ENCODE measurements at regions not wholly inside any gene's neighbourhood (a gene's known extent, or its start where the extent isn't known, plus 50 kb on each side); places are given as distances from the start of the nearest gene placed in this dataset.

- no peak overlapping the region for H2BK15ac ChIP-seq (replicated peaks; ENCODE audit: low read depth)
- no peak overlapping the region for H3K56ac ChIP-seq (ENCODE audit: low read length)
- H3K79me2 ChIP-seq (ENCODE audit: control insufficient read depth, insufficient read depth, low read length), result no peaks in the 10 kb centered on the region
- H3K36me3 ChIP-seq (ENCODE audit: control insufficient read depth, insufficient read depth, low read length), result no peaks in the 10 kb centered on the region
- H3K27ac ChIP-seq (ENCODE audit: low read depth, low read length), result no peak overlapping the region
- H4K5ac ChIP-seq (ENCODE audit: low read length), result no peak overlapping the region
- H2AK5ac ChIP-seq (ENCODE audit: low read length), result no peak overlapping the region
- H3K79me1 ChIP-seq (ENCODE audit: low read length), result no peaks in the 10 kb centered on the region
- no peak for DNase-seq
- no peak overlapping the region for H3K18ac ChIP-seq (ENCODE audit: low read length)
- no peak overlapping the region for H3K4me2 ChIP-seq (ENCODE audit: low read length)
- H2BK120ac ChIP-seq (ENCODE audit: low read depth, low read length), result no peak overlapping the region
- WGBS (ENCODE audit: extremely low coverage, insufficient coverage, low lambda C conversion rate), result no CpG with 5 or more reads among the region's 3 CpGs
- no peaks in the 10 kb centered on the region for H3K4me1 ChIP-seq (ENCODE audit: control insufficient read depth, low read depth, low read length)
- H2BK5ac ChIP-seq (ENCODE audit: low read length), result no peak overlapping the region
- no peak overlapping the region for H4K8ac ChIP-seq (ENCODE audit: low read depth, low read length)
- H3K27me3 ChIP-seq (ENCODE audit: insufficient read depth, low read length, poor library complexity), result no peaks in the 10 kb centered on the region
- no peak overlapping the region for H3K4me3 ChIP-seq (ENCODE audit: low read length)
- H3K4ac ChIP-seq (ENCODE audit: low read depth, low read length), result no peak overlapping the region
- no peak overlapping the region for H3K23ac ChIP-seq (ENCODE audit: low read length)
- no peak overlapping the region for H3K9ac ChIP-seq (ENCODE audit: low read length)
These were observed 202.6 kb upstream of the UFM1 start for GRCh38 chr13:38147050-38147449.

GRCh38 chr13:38141792-38142191 lies 207.9 kb upstream of the UFM1 start:
- H3K18ac ChIP-seq (ENCODE audit: low read length), result no peak overlapping the region
- no peaks in the 10 kb centered on the region for H3K36me3 ChIP-seq (ENCODE audit: control insufficient read depth, insufficient read depth, low read length)
- no peak overlapping the region for H3K4ac ChIP-seq (ENCODE audit: low read depth, low read length)
- no peak overlapping the region for H3K56ac ChIP-seq (ENCODE audit: low read length)
- H3K27me3 ChIP-seq (ENCODE audit: insufficient read depth, low read length, poor library complexity), result no peaks in the 10 kb centered on the region
- no peak overlapping the region for H3K27ac ChIP-seq (ENCODE audit: low read depth, low read length)
- no peak for DNase-seq
- no peaks in the 10 kb centered on the region for H3K79me2 ChIP-seq (ENCODE audit: control insufficient read depth, insufficient read depth, low read length)
- no peak overlapping the region for H3K9ac ChIP-seq (ENCODE audit: low read length)
- no peak overlapping the region for H2BK5ac ChIP-seq (ENCODE audit: low read length)
- no peak overlapping the region for H3K4me3 ChIP-seq (ENCODE audit: low read length)
- no peaks in the 10 kb centered on the region for H3K4me1 ChIP-seq (ENCODE audit: control insufficient read depth, low read depth, low read length)
- H3K4me2 ChIP-seq (ENCODE audit: low read length), result no peak overlapping the region
- no peaks in the 10 kb centered on the region for H3K79me1 ChIP-seq (ENCODE audit: low read length)
- H2AK5ac ChIP-seq (ENCODE audit: low read length), result no peak overlapping the region
- no peak overlapping the region for H3K23ac ChIP-seq (ENCODE audit: low read length)
- no peak overlapping the region for H2BK120ac ChIP-seq (ENCODE audit: low read depth, low read length)
- H2BK15ac ChIP-seq (replicated peaks; ENCODE audit: low read depth), result no peak overlapping the region
- H4K8ac ChIP-seq (ENCODE audit: low read depth, low read length), result no peak overlapping the region
- no peak overlapping the region for H4K5ac ChIP-seq (ENCODE audit: low read length)

GRCh38 chr13:38135592-38135991 lies 214.1 kb upstream of the UFM1 start:
- H3K79me2 ChIP-seq (ENCODE audit: control insufficient read depth, insufficient read depth, low read length), result no peaks in the 10 kb centered on the region
- H2AK5ac ChIP-seq (ENCODE audit: low read length), result no peak overlapping the region
- H3K79me1 ChIP-seq (ENCODE audit: low read length), result no peaks in the 10 kb centered on the region
- no peak overlapping the region for H3K27ac ChIP-seq (ENCODE audit: low read depth, low read length)
- no peak overlapping the region for H2BK120ac ChIP-seq (ENCODE audit: low read depth, low read length)
- no peaks in the 10 kb centered on the region for H3K27me3 ChIP-seq (ENCODE audit: insufficient read depth, low read length, poor library complexity)
- H2BK5ac ChIP-seq (ENCODE audit: low read length), result no peak overlapping the region
- no peak overlapping the region for H4K8ac ChIP-seq (ENCODE audit: low read depth, low read length)
- H3K9ac ChIP-seq (ENCODE audit: low read length), result no peak overlapping the region
- no peaks in the 10 kb centered on the region for H3K4me1 ChIP-seq (ENCODE audit: control insufficient read depth, low read depth, low read length)
- H3K36me3 ChIP-seq (ENCODE audit: control insufficient read depth, insufficient read depth, low read length), result no peaks in the 10 kb centered on the region
- H3K18ac ChIP-seq (ENCODE audit: low read length), result no peak overlapping the region
- no peak overlapping the region for H4K5ac ChIP-seq (ENCODE audit: low read length)
- no peak overlapping the region for H3K23ac ChIP-seq (ENCODE audit: low read length)
- no peak for DNase-seq
- H3K4me2 ChIP-seq (ENCODE audit: low read length), result no peak overlapping the region
- WGBS (ENCODE audit: extremely low coverage, insufficient coverage, low lambda C conversion rate), result no CpG with 5 or more reads among the region's 4 CpGs
- no peak overlapping the region for H3K4ac ChIP-seq (ENCODE audit: low read depth, low read length)
- no peak overlapping the region for H3K4me3 ChIP-seq (ENCODE audit: low read length)
- H2BK15ac ChIP-seq (replicated peaks; ENCODE audit: low read depth), result no peak overlapping the region
- no peak overlapping the region for H3K56ac ChIP-seq (ENCODE audit: low read length)

GRCh38 chr13:38121267-38121666 lies 228.4 kb upstream of the UFM1 start:
- no CpG with 5 or more reads among the region's 4 CpGs for WGBS (ENCODE audit: extremely low coverage, insufficient coverage, low lambda C conversion rate)
- Histone ChIP-seq H3K27ac (ENCODE audit: low read depth, low read length) (no peak overlapping the region), H2BK15ac (replicated peaks; ENCODE audit: low read depth) (no peak overlapping the region), H4K8ac (ENCODE audit: low read depth, low read length) (no peak overlapping the region), H3K9ac (ENCODE audit: low read length) (no peak overlapping the region), H3K4me1 (ENCODE audit: control insufficient read depth, low read depth, low read length) (no peaks in the 10 kb centered on the region), H3K18ac (ENCODE audit: low read length) (no peak overlapping the region), H3K4ac (ENCODE audit: low read depth, low read length) (no peak overlapping the region), H3K79me2 (ENCODE audit: control insufficient read depth, insufficient read depth, low read length) (no peaks in the 10 kb centered on the region), H3K36me3 (ENCODE audit: control insufficient read depth, insufficient read depth, low read length) (no peaks in the 10 kb centered on the region), H3K4me2 (ENCODE audit: low read length) (no peak overlapping the region), H2BK120ac (ENCODE audit: low read depth, low read length) (no peak overlapping the region), H4K5ac (ENCODE audit: low read length) (no peak overlapping the region), H3K79me1 (ENCODE audit: low read length) (no peaks in the 10 kb centered on the region), H2AK5ac (ENCODE audit: low read length) (no peak overlapping the region), H3K4me3 (ENCODE audit: low read length) (no peak overlapping the region), H3K56ac (ENCODE audit: low read length) (no peak overlapping the region), H3K23ac (ENCODE audit: low read length) (no peak overlapping the region), H2BK5ac (ENCODE audit: low read length) (no peak overlapping the region), H3K27me3 (ENCODE audit: insufficient read depth, low read length, poor library complexity) (no peaks in the 10 kb centered on the region)
- DNase-seq, result no peak

GRCh38 chr13:38103851-38104250 lies 234.3 kb upstream of the TRPC4 start:
- H3K4ac ChIP-seq (ENCODE audit: low read depth, low read length), result no peak overlapping the region
- no peak overlapping the region for H3K18ac ChIP-seq (ENCODE audit: low read length)
- no peaks in the 10 kb centered on the region for H3K4me1 ChIP-seq (ENCODE audit: control insufficient read depth, low read depth, low read length)
- H2BK120ac ChIP-seq (ENCODE audit: low read depth, low read length), result no peak overlapping the region
- no peaks in the 10 kb centered on the region for H3K79me2 ChIP-seq (ENCODE audit: control insufficient read depth, insufficient read depth, low read length)
- no peak overlapping the region for H3K27ac ChIP-seq (ENCODE audit: low read depth, low read length)
- H4K5ac ChIP-seq (ENCODE audit: low read length), result no peak overlapping the region
- no peaks in the 10 kb centered on the region for H3K36me3 ChIP-seq (ENCODE audit: control insufficient read depth, insufficient read depth, low read length)
- no peak overlapping the region for H4K8ac ChIP-seq (ENCODE audit: low read depth, low read length)
- DNase-seq, result no peak
- no peak overlapping the region for H3K4me3 ChIP-seq (ENCODE audit: low read length)
- H3K9ac ChIP-seq (ENCODE audit: low read length), result no peak overlapping the region
- no peak overlapping the region for H3K23ac ChIP-seq (ENCODE audit: low read length)
- no peak overlapping the region for H2BK15ac ChIP-seq (replicated peaks; ENCODE audit: low read depth)
- no peak overlapping the region for H2AK5ac ChIP-seq (ENCODE audit: low read length)
- H2BK5ac ChIP-seq (ENCODE audit: low read length), result no peak overlapping the region
- H3K27me3 ChIP-seq (ENCODE audit: insufficient read depth, low read length, poor library complexity), result no peaks in the 10 kb centered on the region
- no peak overlapping the region for H3K4me2 ChIP-seq (ENCODE audit: low read length)
- no peak overlapping the region for H3K56ac ChIP-seq (ENCODE audit: low read length)
- H3K79me1 ChIP-seq (ENCODE audit: low read length), result no peaks in the 10 kb centered on the region

GRCh38 chr13:38099751-38100150 lies 230.2 kb upstream of the TRPC4 start:
- no peak overlapping the region for H3K4me2 ChIP-seq (ENCODE audit: low read length)
- H3K27ac ChIP-seq (ENCODE audit: low read depth, low read length), result no peak overlapping the region
- H3K56ac ChIP-seq (ENCODE audit: low read length), result no peak overlapping the region
- H4K5ac ChIP-seq (ENCODE audit: low read length), result no peak overlapping the region
- no peaks in the 10 kb centered on the region for H3K79me2 ChIP-seq (ENCODE audit: control insufficient read depth, insufficient read depth, low read length)
- no peak overlapping the region for H2BK5ac ChIP-seq (ENCODE audit: low read length)
- no peaks in the 10 kb centered on the region for H3K36me3 ChIP-seq (ENCODE audit: control insufficient read depth, insufficient read depth, low read length)
- no peak overlapping the region for H2BK120ac ChIP-seq (ENCODE audit: low read depth, low read length)
- H4K8ac ChIP-seq (ENCODE audit: low read depth, low read length), result no peak overlapping the region
- H3K4ac ChIP-seq (ENCODE audit: low read depth, low read length), result no peak overlapping the region
- no peak overlapping the region for H3K9ac ChIP-seq (ENCODE audit: low read length)
- no peak overlapping the region for H2AK5ac ChIP-seq (ENCODE audit: low read length)
- no peak overlapping the region for H2BK15ac ChIP-seq (replicated peaks; ENCODE audit: low read depth)
- DNase-seq, result no peak
- no peak overlapping the region for H3K23ac ChIP-seq (ENCODE audit: low read length)
- no peaks in the 10 kb centered on the region for H3K79me1 ChIP-seq (ENCODE audit: low read length)
- no peak overlapping the region for H3K18ac ChIP-seq (ENCODE audit: low read length)
- no peaks in the 10 kb centered on the region for H3K27me3 ChIP-seq (ENCODE audit: insufficient read depth, low read length, poor library complexity)
- H3K4me3 ChIP-seq (ENCODE audit: low read length), result no peak overlapping the region
- no peaks in the 10 kb centered on the region for H3K4me1 ChIP-seq (ENCODE audit: control insufficient read depth, low read depth, low read length)
